Right lobe of liver (tissue), 6 donors: ENCODE measurements at regions not wholly inside any gene's neighbourhood (a gene's known extent, or its start where the extent isn't known, plus 50 kb on each side); places are given as distances from the start of the nearest gene placed in this dataset.
"Not testable (repeated sequence)": the region's sequence is repeated elsewhere in the genome, so short reads cannot be mapped to it uniquely, and the experiment has no call there.

Experiments used
- ATAC-seq, 4 donors: fragments of 200-7000 bp; cut with Tn5 transposase; one replicate each; pipeline ENCODE4 v1.9.1; 2020; ENCODE audit warnings: mild to moderate bottlenecking in 4 of 4, moderate library complexity in 4 of 4
- DNase-seq, 3 donors: peaks; one replicate each; pipeline ENCODE4 v3.0.0-alpha.2; 2020
- H3K27ac ChIP-seq, 3 donors: fragments of 200-600 bp; one replicate each; pipeline ENCODE4 v1.8.0; 2022
- H3K27me3 ChIP-seq, 2 donors: fragments of 200-600 bp; one replicate each; pipeline ENCODE4 v1.8.0; 2022
- H3K36me3 ChIP-seq, 4 donors: fragments of 200-600 bp; sonication (generic) in 1 of 4; one replicate each; pipeline versions ENCODE4 v1.5.1 to v1.8.0; 2017 to 2022; ENCODE audit warnings: control low read depth in 1 of 4
- H3K4me1 ChIP-seq, 4 donors: fragments of 200-600 bp; sonication (generic) in 1 of 4; one replicate each; pipeline versions ENCODE4 v1.5.1 to v1.8.0; 2017 to 2022; ENCODE audit warnings: control low read depth in 1 of 4
- H3K4me3 ChIP-seq, 3 donors: fragments of 200-600 bp; one replicate each; pipeline ENCODE4 v1.8.0; 2022
- H3K9me3 ChIP-seq, 4 donors: fragments of 200-600 bp; sonication (generic) in 1 of 4; one replicate each; pipeline versions ENCODE4 v1.5.1 to v1.8.0; 2017 to 2022; ENCODE audit warnings: control low read depth in 1 of 4
- POLR2A ChIP-seq: fragments of 450-650 bp; IDR thresholded peaks from one replicate; pipeline ENCODE4 v1.6.1; 2017; ENCODE audit warnings: antibody characterized with exemption, mild to moderate bottlenecking
- WGBS: methylation state at CpG from one replicate; pipeline ENCODE4 v1.1.6; 2018; ENCODE audit warnings: low coverage, low lambda C conversion rate; ENCODE audit not compliant: insufficient coverage; ENCODE audit errors: missing lambda C conversion rate; 5-methylcytosine and 5-hydroxymethylcytosine counted together
- intact Hi-C, 2 donors: fragments of 100-400 bp; cut with DNase I; formaldehyde crosslinking; loops; one replicate each; pipeline versions ENCODE4 v1.11.2 to v1.14.1; 2022
- TF ChIP-seq, protein P1 (sequence below), 4 donors: fragments of 200-600 bp in 3 of 4; fragments of 450-650 bp in 1 of 4; IDR thresholded peaks; one replicate each; pipeline versions ENCODE4 v1.5.1 to v1.8.0; 2016 to 2022; ENCODE audit warnings: antibody characterized with exemption in 4 of 4, mild to moderate bottlenecking in 2 of 4
- donor health status: DM: no; HTN: yes; CAD: no.
- donor health status: DM: no; HTN: no; CAD: no.
- donor health status: DM: no; HTN: no; CAD: no.
- donor health status: DM: no; HTN: yes; CAD: no.
- donor health status: DM: no; HTN: yes; CAD: no.

GRCh38 chr4:169332583-169332982, 61.8 kb upstream of the SH3RF1 start:
- Histone ChIP-seq H3K9me3 (no peaks in the 10 kb centered on the region), H3K27ac (no peak overlapping the region), H3K36me3 (no peaks in the 10 kb centered on the region), H3K4me1 (peaks cover 0 to 19% (median 10%) of the 10 kb centered on the region in 4 donors), H3K27me3 (no peaks in the 10 kb centered on the region), H3K4me3 (no peak overlapping the region)
- DNase-seq (no peak), ATAC-seq (no peak)
- 96% methylated on average over 2 of the region's 2 CpGs for WGBS
- TF ChIP-seq, protein P1, sequence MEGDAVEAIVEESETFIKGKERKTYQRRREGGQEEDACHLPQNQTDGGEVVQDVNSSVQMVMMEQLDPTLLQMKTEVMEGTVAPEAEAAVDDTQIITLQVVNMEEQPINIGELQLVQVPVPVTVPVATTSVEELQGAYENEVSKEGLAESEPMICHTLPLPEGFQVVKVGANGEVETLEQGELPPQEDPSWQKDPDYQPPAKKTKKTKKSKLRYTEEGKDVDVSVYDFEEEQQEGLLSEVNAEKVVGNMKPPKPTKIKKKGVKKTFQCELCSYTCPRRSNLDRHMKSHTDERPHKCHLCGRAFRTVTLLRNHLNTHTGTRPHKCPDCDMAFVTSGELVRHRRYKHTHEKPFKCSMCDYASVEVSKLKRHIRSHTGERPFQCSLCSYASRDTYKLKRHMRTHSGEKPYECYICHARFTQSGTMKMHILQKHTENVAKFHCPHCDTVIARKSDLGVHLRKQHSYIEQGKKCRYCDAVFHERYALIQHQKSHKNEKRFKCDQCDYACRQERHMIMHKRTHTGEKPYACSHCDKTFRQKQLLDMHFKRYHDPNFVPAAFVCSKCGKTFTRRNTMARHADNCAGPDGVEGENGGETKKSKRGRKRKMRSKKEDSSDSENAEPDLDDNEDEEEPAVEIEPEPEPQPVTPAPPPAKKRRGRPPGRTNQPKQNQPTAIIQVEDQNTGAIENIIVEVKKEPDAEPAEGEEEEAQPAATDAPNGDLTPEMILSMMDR (IDR thresholded peaks at IDR 0.05) = no peak
- no peak for TF ChIP-seq POLR2A
- intact Hi-C loops = no loop called here

DNA sequence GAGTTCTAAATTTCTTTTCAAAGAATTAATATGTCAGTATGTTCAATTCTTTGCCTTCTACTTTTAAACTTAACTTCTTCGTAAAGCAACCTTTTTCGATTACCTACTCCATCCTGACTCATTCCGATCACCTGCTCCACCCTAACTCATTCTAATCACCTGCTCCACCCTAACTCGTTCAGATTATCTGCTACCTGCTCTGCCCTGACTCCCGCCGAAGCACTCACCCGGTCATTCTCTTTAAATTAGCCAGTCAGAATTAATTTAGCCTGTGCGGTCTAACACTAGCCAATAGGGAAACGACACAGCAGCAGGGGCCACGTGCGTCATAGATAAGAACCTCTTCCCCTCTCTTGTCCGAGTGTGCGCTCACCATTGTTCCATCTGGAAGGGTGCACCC, 60.1 kb upstream of the SH3RF1 start:
- H3K27me3 ChIP-seq = no peaks in the 10 kb centered on the region
- H3K27ac ChIP-seq = no peak overlapping the region
- no peaks in the 10 kb centered on the region for H3K36me3 ChIP-seq
- no peak overlapping the region for H3K4me3 ChIP-seq
- TF ChIP-seq, protein P1 (IDR thresholded peaks at IDR 0.05) = no peak
- TF ChIP-seq POLR2A = no peak
- DNase-seq = no peak
- 87% methylated on average over 13 of the region's 13 CpGs for WGBS
- H3K4me1 ChIP-seq = peaks cover 0 to 30% (median 14%) of the 10 kb centered on the region in 4 donors
- ATAC-seq = no peak
- intact Hi-C loops = no loop called here
- no peaks in the 10 kb centered on the region for H3K9me3 ChIP-seq

GRCh38 chr4:169330095-169330494, 59.3 kb upstream of the SH3RF1 start:
- H3K9me3 ChIP-seq = no peaks in the 10 kb centered on the region
- no peaks in the 10 kb centered on the region for H3K36me3 ChIP-seq
- H3K27ac ChIP-seq = no peak overlapping the region
- TF ChIP-seq, protein P1 (IDR thresholded peaks at IDR 0.05) = no peak
- no peak for TF ChIP-seq POLR2A
- intact Hi-C loops = no loop called here
- 80% methylated on average over 5 of the region's 6 CpGs for WGBS
- DNase-seq (no peak), ATAC-seq (no peak)
- H3K4me3 ChIP-seq = no peak overlapping the region
- no peaks in the 10 kb centered on the region for H3K27me3 ChIP-seq
- peaks cover 0 to 30% (median 14%) of the 10 kb centered on the region in 4 donors for H3K4me1 ChIP-seq

GRCh38 chr4:169327951-169328350, 57.2 kb upstream of the SH3RF1 start:
- TF ChIP-seq, protein P1 (IDR thresholded peaks at IDR 0.05) = no peak
- TF ChIP-seq POLR2A = no peak
- DNase-seq (no peak), ATAC-seq (peak; percentile 93 to 97 (median 96))
- WGBS = 28% methylated on average over 3 of the region's 3 CpGs
- Histone ChIP-seq H3K4me1 (peaks cover 0 to 24% (median 10%) of the 10 kb centered on the region in 4 donors), H3K4me3 (no peak overlapping the region), H3K27me3 (no peaks in the 10 kb centered on the region), H3K9me3 (no peaks in the 10 kb centered on the region), H3K27ac (peak overlapping the region in 1 of 3 donors; percentile 16), H3K36me3 (no peaks in the 10 kb centered on the region)
- intact Hi-C loops = no loop called here

GRCh38 chr4:169323925-169324324, 53.2 kb upstream of the SH3RF1 start:
- 100% methylated on average over 1 of the region's 1 CpG for WGBS
- H3K27me3 ChIP-seq, DNase-seq, ATAC-seq, H3K9me3 ChIP-seq, H3K4me3 ChIP-seq, intact Hi-C loops, H3K27ac ChIP-seq, H3K36me3 ChIP-seq: not testable (repeated sequence)
- H3K4me1 ChIP-seq = peaks cover 0 to 21% (median 10%) of the 10 kb centered on the region in 4 donors

DNA sequence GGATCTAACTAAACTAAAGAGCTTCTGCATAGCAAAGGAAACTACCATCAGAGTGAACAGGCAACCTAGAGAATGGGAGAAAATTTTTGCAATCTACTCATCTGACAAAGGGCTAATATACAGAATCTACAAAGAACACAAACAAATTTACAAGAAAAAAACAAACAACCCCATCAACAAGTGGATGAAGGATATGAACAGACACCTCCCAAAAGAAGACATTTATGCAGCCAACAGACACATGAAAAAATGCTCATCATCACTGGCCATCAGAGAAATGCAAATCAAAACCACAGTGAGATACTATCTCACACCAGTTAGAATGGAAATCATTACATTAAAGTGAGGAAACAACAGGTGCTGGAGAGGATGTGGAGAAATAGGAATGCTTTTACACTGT, 52.1 kb upstream of the SH3RF1 start:
- H3K27me3 ChIP-seq, H3K36me3 ChIP-seq, H3K4me3 ChIP-seq, ATAC-seq, H3K9me3 ChIP-seq, H3K27ac ChIP-seq, intact Hi-C loops, DNase-seq: not testable (repeated sequence)
- H3K4me1 ChIP-seq = peaks cover 0 to 13% (median 6%) of the 10 kb centered on the region in 4 donors
